GM12878 (cell line): ENCODE measurements at regions not wholly inside any gene's neighbourhood (a gene's known extent, or its start where the extent isn't known, plus 50 kb on each side); places are given as distances from the start of the nearest gene placed in this dataset.

Source experiments
- EP300 ChIP-seq, 2 experiments: fragments of 150-350 bp in 1 of 2; IDR thresholded peaks; 2 replicates each; pipeline ENCODE4 v1.6.1; 2011 to 2012; ENCODE audit warnings: low read depth in 2 of 2, low read length in 2 of 2, borderline replicate concordance in 1 of 2, improper control_type of control experiment in 1 of 2, inconsistent platforms in 1 of 2; ENCODE audit not compliant: control insufficient read depth in 1 of 2
- EZH2 ChIP-seq: IDR thresholded peaks from 2 replicates; pipeline ENCODE4 v1.6.1; 2012; ENCODE audit warnings: low read depth, mild to moderate bottlenecking, control low read depth, inconsistent platforms, low read length, borderline replicate concordance; ENCODE audit not compliant: control insufficient read depth
- MYC ChIP-seq: IDR thresholded peaks from 2 replicates; pipeline ENCODE4 v1.6.1; 2011; ENCODE audit warnings: mild to moderate bottlenecking, low read length, moderate library complexity, inconsistent platforms; ENCODE audit not compliant: insufficient read depth, insufficient replicate concordance, insufficient read length, severe bottlenecking
- PAX8 ChIP-seq: fragments of 450-650 bp; IDR thresholded peaks from 2 replicates; pipeline ENCODE4 v1.6.1; 2017; ENCODE audit warnings: mild to moderate bottlenecking, moderate library complexity
- POLR2A ChIP-seq: IDR thresholded peaks from 2 replicates; pipeline ENCODE4 v1.6.1; 2011; ENCODE audit warnings: low read depth, mild to moderate bottlenecking, low read length
- SUPT20H ChIP-seq: IDR thresholded peaks from 2 replicates; pipeline ENCODE4 v1.6.1; 2011; ENCODE audit warnings: low read depth, mild to moderate bottlenecking, low read length, moderate library complexity, borderline replicate concordance; ENCODE audit not compliant: control insufficient read depth
- SUZ12 ChIP-seq: fragments of 200-600 bp; sonication (generic); IDR thresholded peaks from one replicate; pipeline ENCODE4 v1.6.1; 2018; ENCODE audit warnings: antibody characterized with exemption, mild to moderate bottlenecking; ENCODE audit not compliant: unreplicated experiment
- TF ChIP-seq, protein P1 (sequence below), 3 experiments: IDR thresholded peaks in 2 of 3; conservative IDR thresholded peaks in 1 of 3; 2 replicates each; pipeline ENCODE4 v1.5.1; 2011; ENCODE audit warnings: low read depth in 3 of 3, low read length in 3 of 3, mild to moderate bottlenecking in 3 of 3, control low read depth in 2 of 3, moderate library complexity in 2 of 3, inconsistent platforms in 1 of 3, mixed read lengths in 1 of 3; ENCODE audit not compliant: control insufficient read depth in 2 of 3, insufficient read depth in 1 of 3; ENCODE audit errors: extremely low read depth in 1 of 3
- TF ChIP-seq, protein P2 (sequence below): IDR thresholded peaks from 2 replicates; pipeline ENCODE4 v1.6.1; 2012; ENCODE audit warnings: low read depth, low read length, improper control_type of control experiment

- TF ChIP-seq PAX8 (no peak), POLR2A (no peak), SUZ12 (no peak), EP300 (IDR thresholded peaks at IDR 0.05; ENCODE audit: borderline replicate concordance in 1 of 2, control insufficient read depth in 1 of 2, low read depth in 2 of 2, low read length in 2 of 2) (no peak), SUPT20H (no peak), EZH2 (no peak), MYC (no peak)
- TF ChIP-seq, protein P1, sequence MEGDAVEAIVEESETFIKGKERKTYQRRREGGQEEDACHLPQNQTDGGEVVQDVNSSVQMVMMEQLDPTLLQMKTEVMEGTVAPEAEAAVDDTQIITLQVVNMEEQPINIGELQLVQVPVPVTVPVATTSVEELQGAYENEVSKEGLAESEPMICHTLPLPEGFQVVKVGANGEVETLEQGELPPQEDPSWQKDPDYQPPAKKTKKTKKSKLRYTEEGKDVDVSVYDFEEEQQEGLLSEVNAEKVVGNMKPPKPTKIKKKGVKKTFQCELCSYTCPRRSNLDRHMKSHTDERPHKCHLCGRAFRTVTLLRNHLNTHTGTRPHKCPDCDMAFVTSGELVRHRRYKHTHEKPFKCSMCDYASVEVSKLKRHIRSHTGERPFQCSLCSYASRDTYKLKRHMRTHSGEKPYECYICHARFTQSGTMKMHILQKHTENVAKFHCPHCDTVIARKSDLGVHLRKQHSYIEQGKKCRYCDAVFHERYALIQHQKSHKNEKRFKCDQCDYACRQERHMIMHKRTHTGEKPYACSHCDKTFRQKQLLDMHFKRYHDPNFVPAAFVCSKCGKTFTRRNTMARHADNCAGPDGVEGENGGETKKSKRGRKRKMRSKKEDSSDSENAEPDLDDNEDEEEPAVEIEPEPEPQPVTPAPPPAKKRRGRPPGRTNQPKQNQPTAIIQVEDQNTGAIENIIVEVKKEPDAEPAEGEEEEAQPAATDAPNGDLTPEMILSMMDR (IDR thresholded peaks at IDR 0.05 in 2 of 3, conservative IDR thresholded peaks at IDR 0.05 in 1 of 3; ENCODE audit: control insufficient read depth in 2 of 3, extremely low read depth in 1 of 3, insufficient read depth in 1 of 3, low read depth in 3 of 3, low read length in 3 of 3): no peak
- TF ChIP-seq, protein P2, sequence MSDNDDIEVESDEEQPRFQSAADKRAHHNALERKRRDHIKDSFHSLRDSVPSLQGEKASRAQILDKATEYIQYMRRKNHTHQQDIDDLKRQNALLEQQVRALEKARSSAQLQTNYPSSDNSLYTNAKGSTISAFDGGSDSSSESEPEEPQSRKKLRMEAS: no peak
Measured at GRCh38 chr3:157767607-157768006, 264.4 kb upstream of the VEPH1 start.
